WTC11 (cell line): ENCODE measurements at regions not wholly inside any gene's neighbourhood (a gene's known extent, or its start where the extent isn't known, plus 50 kb on each side); places are given as distances from the start of the nearest gene placed in this dataset.
"Not testable (repeated sequence)": the region's sequence is repeated elsewhere in the genome, so short reads cannot be mapped to it uniquely, and the experiment has no call there.

Experiments used
- ATAC-seq: fragments of 200-7000 bp; cut with Tn5 transposase; 2 replicates; pipeline ENCODE4 v1.10.0; 2021; ENCODE audit warnings: mild to moderate bottlenecking, moderate library complexity
- CTCF ChIA-PET: fragments of 300-600 bp; sonication (Branson Sonifier 250); formaldehyde crosslinking; loops from one replicate; lab custom pipeline; 2021; ENCODE audit warnings: antibody characterized with exemption; lab: Charles Lee
- POLR2A ChIA-PET: fragments of 350-600 bp; sonication (Branson Sonifier 250); formaldehyde crosslinking; loops from one replicate; lab custom pipeline; 2021; ENCODE audit warnings: antibody characterized with exemption; lab: Charles Lee
- DNase-seq: peaks from one replicate; pipeline ENCODE4 v3.0.0; 2021; ENCODE audit warnings: low spot score
- H3K27ac Mint-ChIP-seq: 2 replicates; pipeline ENCODE4 v1.8.0; 2021; ENCODE audit warnings: mixed read lengths
- H3K27me3 Mint-ChIP-seq: 2 replicates; pipeline ENCODE4 v1.8.0; 2021; ENCODE audit warnings: low read depth, mild to moderate bottlenecking, moderate library complexity, mixed read lengths
- H3K36me3 Mint-ChIP-seq: 2 replicates; pipeline ENCODE4 v1.8.0; 2021; ENCODE audit warnings: mixed read lengths
- H3K4me1 Mint-ChIP-seq: 2 replicates; pipeline ENCODE4 v1.8.0; 2022; ENCODE audit warnings: mixed read lengths
- H3K4me3 Mint-ChIP-seq: 2 replicates; pipeline ENCODE4 v1.8.0; 2021; ENCODE audit warnings: mild to moderate bottlenecking, moderate library complexity, mixed read lengths
- H3K9me3 Mint-ChIP-seq: 2 replicates; pipeline ENCODE4 v1.8.0; 2021; ENCODE audit warnings: mixed read lengths
- ARID4B ChIP-seq: sonication (generic); formaldehyde crosslinking; IDR thresholded peaks from 2 replicates; pipeline ENCODE4 v1.8.0; 2023; ENCODE audit warnings: missing genetic modification reagents, mild to moderate bottlenecking, borderline replicate concordance
- ATF6 ChIP-seq: sonication (generic); formaldehyde crosslinking; IDR thresholded peaks from 2 replicates; pipeline ENCODE4 v1.8.1; 2023; ENCODE audit warnings: mild to moderate bottlenecking, missing genetic modification reagents
- EMX1 ChIP-seq: fragments of 250-450 bp; sonication (Bioruptor Pico); IDR thresholded peaks from 2 replicates; pipeline ENCODE4 v1.8.0; 2021; ENCODE audit warnings: mild to moderate bottlenecking
- GRHL2 ChIP-seq: fragments of 250-450 bp; sonication (Bioruptor Pico); IDR thresholded peaks from 2 replicates; pipeline ENCODE4 v1.8.0; 2022; ENCODE audit warnings: mild to moderate bottlenecking, moderate library complexity; ENCODE audit not compliant: insufficient replicate concordance, severe bottlenecking
- HMGXB4 ChIP-seq: sonication (generic); formaldehyde crosslinking; IDR thresholded peaks from 2 replicates; pipeline ENCODE4 v1.8.1; 2023; ENCODE audit warnings: mild to moderate bottlenecking, moderate library complexity, missing genetic modification reagents
- KAT7 ChIP-seq: sonication (generic); formaldehyde crosslinking; IDR thresholded peaks from 2 replicates; pipeline ENCODE4 v1.8.1; 2023; ENCODE audit warnings: missing genetic modification reagents, mild to moderate bottlenecking, borderline replicate concordance
- MAX ChIP-seq: sonication (generic); formaldehyde crosslinking; IDR thresholded peaks from 2 replicates; pipeline ENCODE4 v1.8.0; 2022; ENCODE audit warnings: mild to moderate bottlenecking, missing genetic modification reagents
- MYBL2 ChIP-seq: sonication (generic); formaldehyde crosslinking; IDR thresholded peaks from 2 replicates; pipeline ENCODE4 v1.8.1; 2023; ENCODE audit warnings: mild to moderate bottlenecking, moderate library complexity, missing genetic modification reagents
- OVOL2 ChIP-seq: fragments of 250-450 bp; sonication (Bioruptor Pico); IDR thresholded peaks from 2 replicates; pipeline ENCODE4 v1.9.0; 2021; ENCODE audit warnings: mild to moderate bottlenecking, borderline replicate concordance
- RELA ChIP-seq: sonication (generic); formaldehyde crosslinking; IDR thresholded peaks from 2 replicates; pipeline ENCODE4 v1.8.1; 2022; ENCODE audit warnings: missing genetic modification reagents, mild to moderate bottlenecking, borderline replicate concordance
- SOX15 ChIP-seq: fragments of 250-450 bp; sonication (Bioruptor Pico); IDR thresholded peaks from 2 replicates; pipeline ENCODE4 v1.9.0; 2021; ENCODE audit warnings: mild to moderate bottlenecking
- TEAD4 ChIP-seq: sonication (generic); formaldehyde crosslinking; IDR thresholded peaks from 2 replicates; pipeline ENCODE4 v1.8.0; 2022; ENCODE audit warnings: mild to moderate bottlenecking, missing genetic modification reagents
- TP53 ChIP-seq: sonication (generic); formaldehyde crosslinking; IDR thresholded peaks from 2 replicates; pipeline ENCODE4 v1.8.1; 2023; ENCODE audit warnings: mild to moderate bottlenecking, missing genetic modification reagents
- USF1 ChIP-seq: sonication (generic); formaldehyde crosslinking; IDR thresholded peaks from 2 replicates; pipeline ENCODE4 v1.8.0; 2022; ENCODE audit warnings: mild to moderate bottlenecking, missing genetic modification reagents
- ZMAT4 ChIP-seq: fragments of 250-450 bp; sonication (Bioruptor Pico); IDR thresholded peaks from 2 replicates; pipeline ENCODE4 v1.9.0; 2021; ENCODE audit warnings: mild to moderate bottlenecking
- ZNF232 ChIP-seq: sonication (generic); formaldehyde crosslinking; IDR thresholded peaks from 2 replicates; pipeline ENCODE4 v1.8.0; 2022; ENCODE audit warnings: mild to moderate bottlenecking, missing genetic modification reagents
- ZNF416 ChIP-seq: fragments of 250-450 bp; sonication (Bioruptor Pico); IDR thresholded peaks from 2 replicates; pipeline ENCODE4 v1.9.0; 2021; ENCODE audit warnings: mild to moderate bottlenecking, inconsistent platforms

GRCh38 chr14:105857826-105858675 lies 331.7 kb downstream of the TMEM121 start:
- H3K36me3 Mint-ChIP-seq = peaks cover 56% of the 10 kb centered on the region
- no peak overlapping the region for H3K27ac Mint-ChIP-seq
- peaks cover 13% of the 10 kb centered on the region for H3K27me3 Mint-ChIP-seq
- CTCF ChIA-PET = no interaction called here
- ATAC-seq (no peak), DNase-seq (no peak)
- POLR2A ChIA-PET = no interaction called here
- H3K4me1 Mint-ChIP-seq = no peaks in the 10 kb centered on the region
- H3K9me3 Mint-ChIP-seq = peaks cover 45% of the 10 kb centered on the region
- no peak for TF ChIP-seq SOX15
- no peak for TF ChIP-seq HMGXB4 (CRISPR knock-in tag)
- no peak for TF ChIP-seq TP53 (CRISPR knock-in tag)
- no peak for TF ChIP-seq MAX (CRISPR knock-in tag)
- no peak for TF ChIP-seq USF1 (CRISPR knock-in tag)
- no peak for TF ChIP-seq MYBL2
- TF ChIP-seq, all 79 proteins: peak for 0
- H3K4me3 Mint-ChIP-seq = no peak overlapping the region

GRCh38 chr14:105858676-105859025 lies 332.3 kb downstream of the TMEM121 start:
- Mint-ChIP-seq H3K36me3 (peaks cover 52% of the 10 kb centered on the region), H3K9me3 (peaks cover 39% of the 10 kb centered on the region), H3K4me1 (no peaks in the 10 kb centered on the region), H3K4me3 (no peak overlapping the region), H3K27ac (no peak overlapping the region), H3K27me3 (peaks cover 10% of the 10 kb centered on the region)
- no peak for ATAC-seq
- DNase-seq = no peak
- ChIA-PET POLR2A (no interaction called here), CTCF (no interaction called here)
- TF ChIP-seq RELA (no peak), EMX1 (no peak), ZNF416 (CRISPR knock-in tag) (no peak), KAT7 (CRISPR knock-in tag) (no peak), ZMAT4 (CRISPR knock-in tag) (no peak), MAX (CRISPR knock-in tag) (no peak), GRHL2 (no peak), OVOL2 (no peak), ZNF232 (no peak), ATF6 (no peak), ARID4B (CRISPR knock-in tag) (no peak), TEAD4 (no peak)

- POLR2A ChIA-PET, DNase-seq: not testable (repeated sequence)
These were observed 332.8 kb downstream of the TMEM121 start for GRCh38 chr14:105859073-105859716.

More at GRCh38 chr14:105859073-105859716, 332.8 kb downstream of the TMEM121 start:
- H3K27ac Mint-ChIP-seq, H3K4me1 Mint-ChIP-seq, H3K27me3 Mint-ChIP-seq, CTCF ChIA-PET, H3K4me3 Mint-ChIP-seq, ATAC-seq: not testable (repeated sequence)
- peaks cover 36% of the 10 kb centered on the region for H3K9me3 Mint-ChIP-seq
- H3K36me3 Mint-ChIP-seq = peaks cover 51% of the 10 kb centered on the region
